ENCODE measurements at regions not wholly inside any gene's neighbourhood (a gene's known extent, or its start where the extent isn't known, plus 50 kb on each side); places are given as distances from the start of the nearest gene placed in this dataset.

- DNase-seq: no peak
These were observed 52.8 kb upstream of the RAI14 start for GRCh38 chr5:34603378-34603777.

- DNase-seq: no peak
These were observed 51.9 kb upstream of the RAI14 start for GRCh38 chr5:34604119-34604675.

GRCh38 chr5:34606101-34606500, 50.0 kb upstream of the RAI14 start:
- no peak for DNase-seq
